IPS-18a (cell line): ENCODE measurements at regions not wholly inside any gene's neighbourhood (a gene's known extent, or its start where the extent isn't known, plus 50 kb on each side); places are given as distances from the start of the nearest gene placed in this dataset.
"Not testable (repeated sequence)": the region's sequence is repeated elsewhere in the genome, so short reads cannot be mapped to it uniquely, and the experiment has no call there.

Experiments used
- H3K27ac ChIP-seq: one replicate; pipeline ENCODE4 v1.5.1; 2013; ENCODE audit warnings: low read length
- H3K27me3 ChIP-seq: one replicate; pipeline ENCODE4 v1.6.1; 2013; ENCODE audit warnings: mild to moderate bottlenecking, low read length; ENCODE audit not compliant: control insufficient read depth, insufficient read depth
- H3K36me3 ChIP-seq: one replicate; pipeline ENCODE4 v1.6.1; 2013; ENCODE audit warnings: low read depth, low read length; ENCODE audit not compliant: control insufficient read depth
- H3K4me1 ChIP-seq: one replicate; pipeline ENCODE4 v1.6.1; 2013; ENCODE audit warnings: low read depth, low read length; ENCODE audit not compliant: control insufficient read depth
- H3K4me3 ChIP-seq: one replicate; pipeline ENCODE4 v1.5.1; 2013; ENCODE audit warnings: low read length
- H3K9ac ChIP-seq: one replicate; pipeline ENCODE4 v1.6.1; 2013; ENCODE audit warnings: mild to moderate bottlenecking, low read length, moderate library complexity
- H3K9me3 ChIP-seq: one replicate; pipeline ENCODE4 v1.6.1; 2013; ENCODE audit warnings: low read depth, low read length; ENCODE audit not compliant: control insufficient read depth

DNA sequence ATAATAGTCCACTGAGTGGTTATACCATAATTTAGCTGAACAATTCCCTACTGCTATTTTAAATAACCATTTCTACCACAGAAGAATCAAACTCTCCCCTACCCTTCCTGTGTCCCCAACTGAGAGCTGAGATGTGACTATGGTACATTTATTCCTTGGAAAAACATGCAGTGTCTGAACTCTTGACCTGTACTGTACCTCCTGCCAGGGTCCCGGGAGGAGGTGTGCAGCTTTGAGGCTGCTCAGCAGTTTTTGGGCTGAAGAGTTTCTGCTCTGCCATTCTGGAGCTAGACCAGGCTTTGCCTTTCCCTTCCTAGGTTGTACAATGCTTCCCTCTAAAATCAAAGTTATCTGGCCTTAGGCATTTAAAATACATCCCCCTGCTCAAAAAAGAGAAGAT is 275.1 kb upstream of the SGK1 start:
- H3K27ac ChIP-seq, result no peak overlapping the region
- H3K27me3 ChIP-seq, result no peaks in the 10 kb centered on the region
- no peak overlapping the region for H3K9ac ChIP-seq
- H3K4me3 ChIP-seq, result no peak overlapping the region
- no peaks in the 10 kb centered on the region for H3K36me3 ChIP-seq
- H3K9me3 ChIP-seq, result no peaks in the 10 kb centered on the region
- no peaks in the 10 kb centered on the region for H3K4me1 ChIP-seq

DNA sequence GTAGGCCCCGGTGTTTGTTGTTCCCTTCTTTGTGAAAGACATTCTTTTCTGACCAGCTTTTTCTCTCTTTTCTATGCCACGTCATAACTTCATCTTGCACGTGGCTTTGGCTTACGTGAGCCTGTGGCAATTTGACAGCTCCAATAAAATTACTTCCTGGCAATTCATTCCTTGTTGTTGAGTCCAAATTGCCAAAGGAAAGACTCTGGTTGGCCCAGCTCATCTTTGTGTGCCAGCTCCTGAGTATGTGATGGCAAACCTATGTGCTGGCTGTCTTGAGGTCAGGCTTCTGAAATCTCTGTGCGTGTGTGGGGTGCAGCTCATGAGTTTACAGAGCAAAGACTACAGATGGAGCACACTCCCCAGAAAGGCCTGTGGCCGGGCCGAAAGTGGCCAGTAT is 272.5 kb upstream of the SGK1 start:
- H3K4me3 ChIP-seq, result no peak overlapping the region
- H3K27me3 ChIP-seq, result no peaks in the 10 kb centered on the region
- no peak overlapping the region for H3K9ac ChIP-seq
- no peaks in the 10 kb centered on the region for H3K36me3 ChIP-seq
- H3K4me1 ChIP-seq, result no peaks in the 10 kb centered on the region
- no peaks in the 10 kb centered on the region for H3K9me3 ChIP-seq
- H3K27ac ChIP-seq, result no peak overlapping the region

- H3K27me3 ChIP-seq, result no peaks in the 10 kb centered on the region
- H3K4me3 ChIP-seq, result no peak overlapping the region
- H3K4me1 ChIP-seq, result peaks cover 2% of the 10 kb centered on the region
- no peaks in the 10 kb centered on the region for H3K36me3 ChIP-seq
- no peak overlapping the region for H3K9ac ChIP-seq
- no peaks in the 10 kb centered on the region for H3K9me3 ChIP-seq
- H3K27ac ChIP-seq, result no peak overlapping the region
Observed at GRCh38 chr6:134590004-134590403, 272.1 kb upstream of the SGK1 start.

GRCh38 chr6:134589512-134589911 is 271.6 kb upstream of the SGK1 start:
- Histone ChIP-seq H3K9ac (no peak overlapping the region), H3K27me3 (no peaks in the 10 kb centered on the region), H3K36me3 (no peaks in the 10 kb centered on the region), H3K4me1 (peaks cover 7% of the 10 kb centered on the region), H3K4me3 (no peak overlapping the region), H3K9me3 (no peaks in the 10 kb centered on the region), H3K27ac (no peak overlapping the region)

- peaks cover 7% of the 10 kb centered on the region for H3K4me1 ChIP-seq
- no peaks in the 10 kb centered on the region for H3K27me3 ChIP-seq
- no peak overlapping the region for H3K9ac ChIP-seq
- no peaks in the 10 kb centered on the region for H3K9me3 ChIP-seq
- H3K27ac ChIP-seq, result no peak overlapping the region
- H3K4me3 ChIP-seq, result no peak overlapping the region
- no peaks in the 10 kb centered on the region for H3K36me3 ChIP-seq
Observed at GRCh38 chr6:134588267-134588666, 270.4 kb upstream of the SGK1 start.

- Histone ChIP-seq H3K9ac (no peak overlapping the region), H3K36me3 (no peaks in the 10 kb centered on the region), H3K27me3 (no peaks in the 10 kb centered on the region), H3K27ac (no peak overlapping the region), H3K4me3 (no peak overlapping the region), H3K4me1 (peaks cover 7% of the 10 kb centered on the region), H3K9me3 (no peaks in the 10 kb centered on the region)
Observed at GRCh38 chr6:134585517-134585873, 267.6 kb upstream of the SGK1 start.

DNA sequence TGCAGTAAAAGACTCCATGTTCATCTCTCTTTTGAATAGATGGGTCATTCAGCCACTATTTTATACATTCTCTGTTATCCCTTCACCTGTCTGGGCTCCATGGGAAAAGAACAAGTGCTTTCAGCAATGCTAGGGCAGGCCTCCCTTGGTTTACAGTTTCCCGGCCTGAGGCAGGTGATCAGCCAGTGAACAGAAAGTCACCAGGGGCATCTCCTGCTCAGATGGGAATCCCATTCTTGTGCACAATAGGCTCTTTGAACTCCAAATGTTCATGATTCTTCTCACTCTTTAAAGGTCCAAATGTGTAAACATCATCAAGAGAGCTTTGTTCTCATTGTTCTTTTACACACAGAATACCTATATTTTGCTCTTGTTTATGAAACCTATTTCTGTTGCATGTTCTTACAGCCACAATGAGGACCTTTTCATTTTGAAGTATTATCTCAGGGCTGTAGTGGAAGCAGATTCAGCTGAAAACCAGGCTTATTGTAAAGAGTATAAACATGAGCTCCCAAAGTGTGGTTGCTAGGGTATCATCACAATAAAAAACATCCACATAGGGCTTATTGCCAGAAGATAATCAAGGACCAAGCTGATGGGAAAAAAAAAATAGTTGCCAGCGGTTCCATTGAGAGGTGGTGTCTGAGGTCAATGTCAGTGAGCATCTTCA is 267.1 kb upstream of the SGK1 start:
- H3K9ac ChIP-seq, result no peak overlapping the region

DNA sequence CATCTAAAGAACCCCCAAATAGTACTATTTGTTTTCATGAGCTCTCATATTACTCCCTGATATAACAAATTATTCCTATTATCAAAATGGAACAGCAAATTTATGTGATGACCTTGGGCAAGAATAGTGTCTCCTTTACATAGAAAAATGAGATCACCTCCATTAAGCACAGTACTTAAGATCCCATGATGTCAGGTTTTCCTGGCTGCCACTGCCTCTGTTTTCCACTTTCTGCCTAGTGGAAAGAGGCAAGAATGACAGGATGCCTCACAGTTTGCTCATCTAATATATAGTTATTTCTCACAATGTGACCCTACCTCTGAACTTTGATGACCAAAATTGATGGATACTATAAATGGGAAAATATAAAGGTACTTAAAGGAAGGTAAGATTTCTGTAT is 260.1 kb upstream of the SGK1 start:
- Histone ChIP-seq H3K4me3 (no peak overlapping the region), H3K36me3 (no peaks in the 10 kb centered on the region), H3K4me1 (no peaks in the 10 kb centered on the region), H3K9me3 (no peaks in the 10 kb centered on the region), H3K27me3 (no peaks in the 10 kb centered on the region), H3K27ac (no peak overlapping the region), H3K9ac (no peak overlapping the region)

More for the DNA sequence above, 267.1 kb upstream of the SGK1 start:
- no peak overlapping the region for H3K4me3 ChIP-seq
- no peaks in the 10 kb centered on the region for H3K9me3 ChIP-seq
- H3K27me3 ChIP-seq, result no peaks in the 10 kb centered on the region
- no peak overlapping the region for H3K27ac ChIP-seq
- H3K36me3 ChIP-seq, result no peaks in the 10 kb centered on the region
- H3K4me1 ChIP-seq, result peaks cover 7% of the 10 kb centered on the region

- Histone ChIP-seq H3K36me3 (no peaks in the 10 kb centered on the region), H3K4me1 (no peaks in the 10 kb centered on the region), H3K9me3 (no peaks in the 10 kb centered on the region), H3K27me3 (no peaks in the 10 kb centered on the region), H3K27ac (no peak overlapping the region), H3K4me3 (no peak overlapping the region), H3K9ac (no peak overlapping the region)
Observed at GRCh38 chr6:134575221-134575620, 257.3 kb upstream of the SGK1 start.

DNA sequence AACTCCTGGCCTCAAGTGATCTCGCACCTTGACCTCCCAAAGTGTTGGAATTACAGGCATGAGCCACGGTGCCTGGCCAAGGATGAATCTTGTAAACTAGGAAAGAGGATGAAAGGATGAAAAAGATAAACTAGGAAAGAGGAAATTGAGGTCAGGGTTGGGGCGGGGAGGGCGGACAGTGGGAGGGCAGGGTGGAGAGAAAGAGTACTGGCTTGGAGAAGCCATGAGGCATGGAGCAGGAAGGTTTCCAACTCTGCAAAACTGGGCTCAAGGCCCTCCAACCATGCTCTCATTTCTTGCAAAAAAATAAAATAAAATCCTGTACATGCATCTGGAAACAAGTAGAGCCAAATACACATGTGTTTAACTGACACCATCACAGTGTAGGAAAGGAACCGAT is 256.6 kb upstream of the SGK1 start:
- no peaks in the 10 kb centered on the region for H3K4me1 ChIP-seq

GRCh38 chr6:134569996-134570395 is 252.1 kb upstream of the SGK1 start:
- not testable (repeated sequence) for H3K9ac ChIP-seq, H3K27me3 ChIP-seq, H3K4me3 ChIP-seq, H3K4me1 ChIP-seq, H3K9me3 ChIP-seq, H3K27ac ChIP-seq, H3K36me3 ChIP-seq

More for the DNA sequence above, 256.6 kb upstream of the SGK1 start:
- H3K9ac ChIP-seq, result no peak overlapping the region
- no peaks in the 10 kb centered on the region for H3K36me3 ChIP-seq
- no peak overlapping the region for H3K27ac ChIP-seq
- H3K4me3 ChIP-seq, result no peak overlapping the region
- H3K9me3 ChIP-seq, result no peaks in the 10 kb centered on the region
- no peaks in the 10 kb centered on the region for H3K27me3 ChIP-seq

GRCh38 chr6:134564705-134565104 is 246.8 kb upstream of the SGK1 start:
- H3K27me3 ChIP-seq, result no peaks in the 10 kb centered on the region
- no peak overlapping the region for H3K27ac ChIP-seq
- no peak overlapping the region for H3K9ac ChIP-seq
- no peak overlapping the region for H3K4me3 ChIP-seq
- no peaks in the 10 kb centered on the region for H3K36me3 ChIP-seq
- no peaks in the 10 kb centered on the region for H3K9me3 ChIP-seq
- no peaks in the 10 kb centered on the region for H3K4me1 ChIP-seq
